HCT116 (cell line): ENCODE measurements at regions not wholly inside any gene's neighbourhood (a gene's known extent, or its start where the extent isn't known, plus 50 kb on each side); places are given as distances from the start of the nearest gene placed in this dataset.

Source experiments
- ATAC-seq: fragments of 200-7000 bp; cut with Tn5 transposase; 2 replicates; pipeline ENCODE4 v1.9.1; 2020; ENCODE audit warnings: mild to moderate bottlenecking, moderate library complexity
- BruUV-seq: library from RNA; stranded (reverse); fragments of 400-500 nt; replicated peaks from 2 replicates; lab custom pipeline; 2021; lab: Mats Ljungman, UMichigan
- CTCF ChIA-PET: fragments of 300-600 bp; sonication (Branson Sonifier 250); formaldehyde crosslinking; loops from one replicate; lab custom pipeline; 2021; ENCODE audit warnings: antibody characterized with exemption; lab: Charles Lee
- POLR2A ChIA-PET: fragments of 300-600, 350-600 bp; sonication (Branson Sonifier 250); formaldehyde crosslinking; loops from one replicate; lab custom pipeline; 2021; ENCODE audit warnings: antibody characterized with exemption; lab: Charles Lee
- RAD21 ChIA-PET, 2 experiments: fragments of 300-600 bp; sonication (Branson Sonifier 250); formaldehyde crosslinking; loops; one replicate each; lab custom pipeline; 2023; ENCODE audit warnings: low total read pairs in 2 of 2; ENCODE audit not compliant: uncharacterized antibody in 2 of 2, unreplicated experiment in 2 of 2, low non-redundant PET in 1 of 2; lab: Charles Lee
- DNase-seq: peaks from one replicate; pipeline ENCODE4 v3.0.0-alpha.2; 2010; ENCODE audit warnings: low read depth, low spot score
- H2AFZ ChIP-seq: fragments of 200-600 bp; shearing (Covaris generic), sonication (generic); 2 replicates; pipeline ENCODE4 v1.6.1; 2017; ENCODE audit warnings: low read depth, mixed run types, mixed read lengths, antibody characterized with exemption, low read length; ENCODE audit not compliant: poor library complexity, severe bottlenecking
- H3K27ac ChIP-seq: 2 replicates; pipeline ENCODE4 v1.5.1; 2012; ENCODE audit warnings: low read depth, low read length
- H3K27me3 ChIP-seq: fragments of 200-600 bp; sonication (generic); 2 replicates; pipeline ENCODE4 v1.6.1; 2016; ENCODE audit warnings: mixed run types, low read length, mixed read lengths; ENCODE audit not compliant: insufficient read depth
- H3K36me3 ChIP-seq, 2 experiments: fragments of 200-500 bp in 1 of 2; fragments of 200-600 bp in 1 of 2; sonication (Bioruptor generic) in 1 of 2; sonication (generic) in 1 of 2; 2 replicates each; pipeline versions ENCODE4 v1.5.1 to v1.6.1; 2014 to 2016; ENCODE audit warnings: low read length in 2 of 2, inconsistent platforms in 1 of 2, mixed read lengths in 1 of 2, mixed run types in 1 of 2; ENCODE audit not compliant: insufficient read depth in 2 of 2, control insufficient read depth in 1 of 2
- H3K4me1 ChIP-seq, 2 experiments: fragments of 200-600 bp in 1 of 2; sonication (generic) in 1 of 2; 2 replicates each; pipeline versions ENCODE4 v1.5.1 to v1.6.1; 2012 to 2017; ENCODE audit warnings: low read length in 2 of 2, inconsistent platforms in 1 of 2, mild to moderate bottlenecking in 1 of 2, mixed read lengths in 1 of 2, mixed run types in 1 of 2, moderate library complexity in 1 of 2; ENCODE audit not compliant: insufficient read depth in 2 of 2, control insufficient read depth in 1 of 2
- H3K4me2 ChIP-seq: fragments of 200-600 bp; sonication (generic); 2 replicates; pipeline ENCODE4 v1.6.1; 2017; ENCODE audit warnings: mixed run types, low read length, mixed read lengths
- H3K4me3 ChIP-seq, 2 experiments: fragments of 200-600 bp in 1 of 2; sonication (generic) in 1 of 2; replicated peaks in 1 of 2; 2 replicates each; pipeline ENCODE4 v1.5.1; 2011 to 2016; ENCODE audit warnings: low read length in 2 of 2, control low read depth in 1 of 2, low read depth in 1 of 2, mild to moderate bottlenecking in 1 of 2, mixed read lengths in 1 of 2, mixed run types in 1 of 2
- H3K79me2 ChIP-seq: fragments of 200-600 bp; sonication (generic); 2 replicates; pipeline ENCODE4 v1.6.1; 2017; ENCODE audit warnings: mild to moderate bottlenecking, mixed run types, low read length, moderate library complexity, mixed read lengths; ENCODE audit not compliant: insufficient read depth
- H3K9ac ChIP-seq: fragments of 200-600 bp; sonication (generic); 2 replicates; pipeline ENCODE4 v1.6.1; 2016; ENCODE audit warnings: low read length, mixed read lengths
- H3K9me2 ChIP-seq: fragments of 200-600 bp; sonication (generic), shearing (Covaris generic); 2 replicates; pipeline ENCODE4 v1.6.1; 2017; ENCODE audit warnings: mixed run types, mild to moderate bottlenecking, moderate library complexity; ENCODE audit not compliant: insufficient read depth
- H3K9me3 ChIP-seq, 2 experiments: fragments of 200-500 bp in 1 of 2; fragments of 200-600 bp in 1 of 2; sonication (Bioruptor generic) in 1 of 2; sonication (generic) in 1 of 2; 2 replicates each; pipeline ENCODE4 v1.6.1; 2014 to 2017; ENCODE audit warnings: low read length in 2 of 2, mixed read lengths in 2 of 2, inconsistent platforms in 1 of 2, low read depth in 1 of 2, mild to moderate bottlenecking in 1 of 2, mixed run types in 1 of 2, moderate library complexity in 1 of 2; ENCODE audit not compliant: control insufficient read depth in 1 of 2, insufficient read depth in 1 of 2
- H4K20me1 ChIP-seq: fragments of 200-600 bp; sonication (generic), shearing (Covaris generic); 2 replicates; pipeline ENCODE4 v1.6.1; 2017; ENCODE audit warnings: mixed run types, mild to moderate bottlenecking, moderate library complexity; ENCODE audit not compliant: insufficient read depth
- REST ChIP-seq: IDR thresholded peaks from 2 replicates; pipeline ENCODE4 v1.6.1; 2012; ENCODE audit warnings: low read depth
- SIN3A ChIP-seq: IDR thresholded peaks from 2 replicates; pipeline ENCODE4 v1.6.1; 2012; ENCODE audit warnings: low read depth
- intact Hi-C: fragments of 100-400 bp; cut with micrococcal nuclease; formaldehyde crosslinking; loops from 2 replicates; pipeline ENCODE4 v1.10.0; 2022

- no peak for ATAC-seq
- no peaks in the 10 kb centered on the region for H3K36me3 ChIP-seq
- CTCF ChIA-PET = interaction anchor here (1.2 kb wide), 1 partner anchor 240 kb away, joined by 4 read pairs; no protein-coding TSS in a partner anchor
- no peaks in the 10 kb centered on the region for H3K79me2 ChIP-seq
- no peak overlapping the region for H3K27ac ChIP-seq
- no peaks in the 10 kb centered on the region for H3K9me3 ChIP-seq
- TF ChIP-seq SIN3A (no peak), REST (no peak)
- TF ChIP-seq, all 23 proteins: peak for 0
- Histone ChIP-seq H3K9ac (no peak overlapping the region), H4K20me1 (no peaks in the 10 kb centered on the region), H3K4me1 (no peaks in the 10 kb centered on the region), H3K4me3 (no peak overlapping the region), H3K4me2 (no peak overlapping the region), H3K27me3 (no peaks in the 10 kb centered on the region), H2AFZ (no peak overlapping the region), H3K9me2 (no peaks in the 10 kb centered on the region)
- DNase-seq = no peak
- intact Hi-C loops = no loop called here
- RAD21 ChIA-PET = no interaction called here
- POLR2A ChIA-PET = interaction anchor here (0.7 kb wide), 1 partner anchor 1552 kb away, joined by 3 read pairs; no protein-coding TSS in a partner anchor
- no TSS peak for BruUV-seq
Observed at GRCh38 chr2:200243441-200243840, 63.1 kb upstream of the SPATS2L start.

GRCh38 chr2:200244111-200244510 lies 62.4 kb upstream of the SPATS2L start:
- no TSS peak for BruUV-seq
- ATAC-seq (no peak), DNase-seq (no peak)
- H3K4me3 ChIP-seq = no peak overlapping the region
- H3K79me2 ChIP-seq = no peaks in the 10 kb centered on the region
- no peaks in the 10 kb centered on the region for H3K9me2 ChIP-seq
- no peak overlapping the region for H2AFZ ChIP-seq
- no peaks in the 10 kb centered on the region for H4K20me1 ChIP-seq
- intact Hi-C loops = no loop called here
- no peaks in the 10 kb centered on the region for H3K27me3 ChIP-seq
- H3K4me1 ChIP-seq = no peaks in the 10 kb centered on the region
- no peak for TF ChIP-seq SIN3A
- no peak overlapping the region for H3K4me2 ChIP-seq
- ChIA-PET POLR2A (interaction anchor here (0.7 kb wide), 1 partner anchor 1551 kb away, joined by 3 read pairs; no protein-coding TSS in a partner anchor), CTCF (no interaction called here), RAD21 (no interaction called here)
- H3K27ac ChIP-seq = no peak overlapping the region
- no peaks in the 10 kb centered on the region for H3K9me3 ChIP-seq
- H3K9ac ChIP-seq = no peak overlapping the region
- H3K36me3 ChIP-seq = no peaks in the 10 kb centered on the region
